GM12878 (cell line): ENCODE measurements at regions not wholly inside any gene's neighbourhood (a gene's known extent, or its start where the extent isn't known, plus 50 kb on each side); places are given as distances from the start of the nearest gene placed in this dataset.

ENCODE experiments used
- ATAC-seq: fragments of 200-7000 bp; cut with Tn5 transposase; 3 replicates; pipeline ENCODE4 v1.9.1; 2020; ENCODE audit warnings: mild to moderate bottlenecking, moderate library complexity
- BruUV-seq: library from RNA; stranded (reverse); fragments of 400-500 nt; replicated peaks from 2 replicates; lab custom pipeline; 2021; lab: Mats Ljungman, UMichigan
- CTCF ChIA-PET: fragments of 300-600 bp; sonication (Branson Sonifier 250); formaldehyde crosslinking; extraction: SDS; loops from one replicate; lab custom pipeline; 2021; ENCODE audit warnings: inconsistent platforms; lab: Yijun Ruan, JAX
- POLR2A ChIA-PET: fragments of 350-600 bp; formaldehyde crosslinking; extraction: SDS; loops from one replicate; lab custom pipeline; 2021; ENCODE audit warnings: inconsistent platforms; lab: Charles Lee
- RAD21 ChIA-PET: fragments of 300-600 bp; sonication (Branson Sonifier 250); formaldehyde crosslinking; loops from one replicate; lab custom pipeline; 2023; ENCODE audit warnings: antibody characterized with exemption; ENCODE audit not compliant: unreplicated experiment; lab: Charles Lee
- SMC1A ChIA-PET: fragments of 300-600 bp; sonication (Branson Sonifier 250); formaldehyde crosslinking; loops from one replicate; lab custom pipeline; 2023; ENCODE audit not compliant: unreplicated experiment, uncharacterized antibody; lab: Charles Lee
- DNase-seq: peaks from one replicate; pipeline ENCODE4 v3.0.0-alpha.2; 2011; ENCODE audit warnings: low read depth, low spot score
- FAIRE-seq: peaks from 3 replicates; lab custom pipeline; 2011; peaks lifted over from hg19 to GRCh38; lab: Jason Lieb, UNC
- H2AFZ ChIP-seq: 2 replicates; pipeline ENCODE4 v1.6.0; 2011; ENCODE audit warnings: low read depth, low read length, control low read depth; ENCODE audit not compliant: control insufficient read depth
- H3K27ac ChIP-seq: 2 replicates; pipeline ENCODE4 v1.5.1; 2011; ENCODE audit warnings: control low read depth; ENCODE audit not compliant: control insufficient read depth, insufficient read depth
- H3K27me3 ChIP-seq, 2 experiments: replicated peaks in 1 of 2; 2 replicates each; pipeline versions ENCODE4 v1.6.0 to v1.6.1; 2011; ENCODE audit warnings: low read length in 1 of 2; ENCODE audit not compliant: control insufficient read depth in 2 of 2, insufficient read depth in 2 of 2
- H3K36me3 ChIP-seq, 2 experiments: 2 replicates each; pipeline ENCODE4 v1.5.1; 2011; ENCODE audit warnings: low read length in 1 of 2; ENCODE audit not compliant: control insufficient read depth in 2 of 2, insufficient read depth in 2 of 2
- H3K4me1 ChIP-seq: 2 replicates; pipeline ENCODE4 v1.6.1; 2011; ENCODE audit warnings: mild to moderate bottlenecking, low read length, moderate library complexity, mixed read lengths; ENCODE audit not compliant: control insufficient read depth, insufficient read depth
- H3K4me2 ChIP-seq: 2 replicates; pipeline ENCODE4 v1.6.0; 2011; ENCODE audit warnings: control low read depth; ENCODE audit not compliant: control insufficient read depth, insufficient read depth
- H3K4me3 ChIP-seq: fragments of 200-600 bp; sonication (generic); 2 replicates; pipeline ENCODE4 v1.5.1; 2016
- H3K79me2 ChIP-seq: 2 replicates; pipeline ENCODE4 v1.6.0; 2011; ENCODE audit warnings: low read length; ENCODE audit not compliant: control insufficient read depth, insufficient read depth
- H3K9ac ChIP-seq: 2 replicates; pipeline ENCODE4 v1.8.0; 2011; ENCODE audit warnings: low read length, control low read depth, mixed read lengths; ENCODE audit not compliant: control insufficient read depth, insufficient read depth
- H3K9me3 ChIP-seq: replicated peaks from 3 replicates; pipeline ENCODE4 v1.5.1; 2011; ENCODE audit warnings: mild to moderate bottlenecking, low read length; ENCODE audit not compliant: control insufficient read depth, insufficient read depth
- H4K20me1 ChIP-seq: 2 replicates; pipeline ENCODE4 v1.6.0; 2011; ENCODE audit not compliant: control insufficient read depth, insufficient read depth
- BHLHE40 ChIP-seq, 2 experiments: fragments of 450-650 bp in 1 of 2; IDR thresholded peaks; 2 replicates each; pipeline ENCODE4 v1.6.1; 2011 to 2017; ENCODE audit warnings: low read depth in 2 of 2, borderline replicate concordance in 1 of 2, improper control_type of control experiment in 1 of 2, low read length in 1 of 2, mild to moderate bottlenecking in 1 of 2
- BRCA1 ChIP-seq: IDR thresholded peaks from 2 replicates; pipeline ENCODE4 v1.6.1; 2011; ENCODE audit warnings: low read depth, low read length, improper control_type of control experiment
- EGR1 ChIP-seq, 2 experiments: IDR thresholded peaks; 1 replicate in 1 of 2; 2 replicates in 1 of 2; pipeline ENCODE4 v1.6.1; 2011 to 2012; ENCODE audit warnings: low read depth in 2 of 2, low read length in 2 of 2, borderline replicate concordance in 1 of 2, mild to moderate bottlenecking in 1 of 2, moderate library complexity in 1 of 2
- MTA3 ChIP-seq: IDR thresholded peaks from 2 replicates; pipeline ENCODE4 v1.6.1; 2012; ENCODE audit warnings: low read length, inconsistent platforms, borderline replicate concordance
- NBN ChIP-seq: fragments of 450-650 bp; IDR thresholded peaks from 2 replicates; pipeline ENCODE4 v1.6.1; 2016
- NFYA ChIP-seq: IDR thresholded peaks from 2 replicates; pipeline ENCODE4 v1.6.1; 2011; ENCODE audit warnings: low read depth, mild to moderate bottlenecking, low read length, improper control_type of control experiment, borderline replicate concordance
- NR2C1 ChIP-seq: fragments of 450-650 bp; IDR thresholded peaks from 2 replicates; pipeline ENCODE4 v1.6.1; 2017; ENCODE audit warnings: antibody characterized with exemption, mild to moderate bottlenecking, moderate library complexity
- RAD21 ChIP-seq: IDR thresholded peaks from 2 replicates; pipeline ENCODE4 v1.6.1; 2011; ENCODE audit warnings: mild to moderate bottlenecking, low read depth, low read length, moderate library complexity; ENCODE audit not compliant: insufficient read depth
- SMAD5 ChIP-seq: IDR thresholded peaks from 2 replicates; pipeline ENCODE4 v1.6.1; 2016; ENCODE audit warnings: antibody characterized with exemption, low read depth
- WGBS: methylation state at CpG from one replicate; pipeline ENCODE4 v1.1.6; 2016; ENCODE audit warnings: low lambda C conversion rate; ENCODE audit not compliant: insufficient replicate concordance, insufficient coverage; ENCODE audit errors: missing lambda C conversion rate; 5-methylcytosine and 5-hydroxymethylcytosine counted together
- in situ Hi-C: fragments of 300-500 bp; cut with MboI; formaldehyde crosslinking; loops from 9 replicates; pipeline ENCODE4 v1.14.3; 2018; ENCODE audit warnings: mixed read lengths
- intact Hi-C: fragments of 100-400 bp; cut with micrococcal nuclease; formaldehyde crosslinking; loops from one replicate; pipeline ENCODE4 v1.14.2; 2022; ENCODE audit not compliant: unreplicated experiment
- TF ChIP-seq, protein P1 (sequence below): IDR thresholded peaks from 2 replicates; pipeline ENCODE4 v1.6.1; 2011; ENCODE audit warnings: borderline replicate concordance, low read depth, mild to moderate bottlenecking, moderate library complexity, low read length; ENCODE audit not compliant: insufficient read depth, poor library complexity, severe bottlenecking
- TF ChIP-seq, protein P2 (sequence below): IDR thresholded peaks from 2 replicates; pipeline ENCODE4 v1.6.1; 2011; ENCODE audit warnings: low read depth, low read length, improper control_type of control experiment, borderline replicate concordance
- TF ChIP-seq, protein P3 (sequence below): fragments of 450-650 bp; IDR thresholded peaks from 2 replicates; pipeline ENCODE4 v1.6.1; 2017; ENCODE audit warnings: mild to moderate bottlenecking
- TF ChIP-seq, protein P4 (sequence below): fragments of 450-650 bp; IDR thresholded peaks from 2 replicates; pipeline ENCODE4 v1.6.1; 2017; ENCODE audit warnings: mild to moderate bottlenecking, low read depth, inconsistent platforms; ENCODE audit not compliant: poor library complexity, severe bottlenecking
- TF ChIP-seq, protein P5 (sequence below): fragments of 150-350 bp; IDR thresholded peaks from 2 replicates; pipeline ENCODE4 v1.6.1; 2014; ENCODE audit warnings: mild to moderate bottlenecking, low read depth, low read length

DNA sequence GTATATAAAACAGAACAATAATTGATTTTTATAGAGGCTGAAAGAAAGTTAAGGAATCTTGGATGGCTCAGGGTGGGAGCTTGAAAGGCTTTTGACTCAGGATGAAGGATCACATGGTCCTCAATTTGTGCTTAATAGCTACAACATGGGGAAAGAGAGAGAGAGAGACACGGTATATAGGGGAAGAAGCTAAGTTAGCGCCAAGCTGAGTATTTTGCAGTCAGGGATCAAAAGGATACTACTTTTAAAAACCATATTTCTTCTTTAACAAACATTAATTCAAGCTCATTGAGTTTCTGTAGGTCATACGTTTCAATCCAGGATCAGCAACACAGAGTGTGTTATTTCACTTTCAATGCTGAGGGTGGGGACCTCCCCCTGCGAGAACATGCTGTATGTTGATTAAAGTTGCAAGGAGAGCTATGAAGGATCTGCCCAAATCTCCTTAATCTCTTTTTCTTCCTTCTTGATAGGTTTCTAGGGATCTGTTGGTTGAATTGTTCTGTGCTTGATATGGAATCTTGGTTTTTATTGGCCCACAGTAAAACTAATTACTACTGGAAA, 133.1 kb upstream of the NUDT4 start:
- H3K9me3 ChIP-seq = no peaks in the 10 kb centered on the region
- ATAC-seq (peak; percentile 73), DNase-seq (peak; percentile 48), FAIRE-seq (peak; percentile 56)
- intact Hi-C loops = loop anchor here (1.0 to 10.0 kb wide), 5 partner anchors 77 to 220 kb away; no protein-coding TSS in a partner anchor
- RAD21 ChIA-PET = interaction anchor here (0.5 to 4.4 kb wide), 48 partner anchors 12 to 1595 kb away, joined by 3 to 90 read pairs (median 6); partner anchors contain the start of gene EEA1
- in situ Hi-C loops = no loop called here
- H3K9ac ChIP-seq = peak overlapping the region; percentile 52
- no peaks in the 10 kb centered on the region for H3K36me3 ChIP-seq
- POLR2A ChIA-PET = interaction anchor here (0.8 to 5.0 kb wide), 12 partner anchors 26 to 137 kb away, joined by 3 to 37 read pairs (median 6); no protein-coding TSS in a partner anchor
- no peaks in the 10 kb centered on the region for H3K27me3 ChIP-seq
- no peaks in the 10 kb centered on the region for H4K20me1 ChIP-seq
- peaks cover 67% of the 10 kb centered on the region for H3K4me1 ChIP-seq
- H3K4me3 ChIP-seq = peak overlapping the region; percentile 47
- 41% methylated on average over 4 of the region's 4 CpGs for WGBS
- peak overlapping the region; percentile 87 for H3K27ac ChIP-seq
- SMC1A ChIA-PET = interaction anchor here (0.7 to 5.0 kb wide), 61 partner anchors 12 to 701 kb away, joined by 3 to 96 read pairs (median 4); partner anchors contain the start of gene NUDT4
- CTCF ChIA-PET = interaction anchor here (0.9 to 5.9 kb wide), 25 partner anchors 10 to 257 kb away, joined by 3 to 42 read pairs (median 5); no protein-coding TSS in a partner anchor
- no TSS peak for BruUV-seq
- peak overlapping the region; percentile 53 for H2AFZ ChIP-seq
- H3K79me2 ChIP-seq = no peaks in the 10 kb centered on the region
- peak overlapping the region; percentile 78 for H3K4me2 ChIP-seq
- TF ChIP-seq, protein P1, sequence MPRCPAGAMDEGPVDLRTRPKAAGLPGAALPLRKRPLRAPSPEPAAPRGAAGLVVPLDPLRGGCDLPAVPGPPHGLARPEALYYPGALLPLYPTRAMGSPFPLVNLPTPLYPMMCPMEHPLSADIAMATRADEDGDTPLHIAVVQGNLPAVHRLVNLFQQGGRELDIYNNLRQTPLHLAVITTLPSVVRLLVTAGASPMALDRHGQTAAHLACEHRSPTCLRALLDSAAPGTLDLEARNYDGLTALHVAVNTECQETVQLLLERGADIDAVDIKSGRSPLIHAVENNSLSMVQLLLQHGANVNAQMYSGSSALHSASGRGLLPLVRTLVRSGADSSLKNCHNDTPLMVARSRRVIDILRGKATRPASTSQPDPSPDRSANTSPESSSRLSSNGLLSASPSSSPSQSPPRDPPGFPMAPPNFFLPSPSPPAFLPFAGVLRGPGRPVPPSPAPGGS = no peak
- TF ChIP-seq BHLHE40 (IDR thresholded peaks at IDR 0.05; ENCODE audit: borderline replicate concordance in 1 of 2, low read depth in 2 of 2, low read length in 1 of 2) = no peak
- TF ChIP-seq NR2C1 = no peak
- peak; percentile 45 for TF ChIP-seq RAD21
- TF ChIP-seq, protein P2, sequence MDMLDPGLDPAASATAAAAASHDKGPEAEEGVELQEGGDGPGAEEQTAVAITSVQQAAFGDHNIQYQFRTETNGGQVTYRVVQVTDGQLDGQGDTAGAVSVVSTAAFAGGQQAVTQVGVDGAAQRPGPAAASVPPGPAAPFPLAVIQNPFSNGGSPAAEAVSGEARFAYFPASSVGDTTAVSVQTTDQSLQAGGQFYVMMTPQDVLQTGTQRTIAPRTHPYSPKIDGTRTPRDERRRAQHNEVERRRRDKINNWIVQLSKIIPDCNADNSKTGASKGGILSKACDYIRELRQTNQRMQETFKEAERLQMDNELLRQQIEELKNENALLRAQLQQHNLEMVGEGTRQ = no peak
- TF ChIP-seq, protein P3, sequence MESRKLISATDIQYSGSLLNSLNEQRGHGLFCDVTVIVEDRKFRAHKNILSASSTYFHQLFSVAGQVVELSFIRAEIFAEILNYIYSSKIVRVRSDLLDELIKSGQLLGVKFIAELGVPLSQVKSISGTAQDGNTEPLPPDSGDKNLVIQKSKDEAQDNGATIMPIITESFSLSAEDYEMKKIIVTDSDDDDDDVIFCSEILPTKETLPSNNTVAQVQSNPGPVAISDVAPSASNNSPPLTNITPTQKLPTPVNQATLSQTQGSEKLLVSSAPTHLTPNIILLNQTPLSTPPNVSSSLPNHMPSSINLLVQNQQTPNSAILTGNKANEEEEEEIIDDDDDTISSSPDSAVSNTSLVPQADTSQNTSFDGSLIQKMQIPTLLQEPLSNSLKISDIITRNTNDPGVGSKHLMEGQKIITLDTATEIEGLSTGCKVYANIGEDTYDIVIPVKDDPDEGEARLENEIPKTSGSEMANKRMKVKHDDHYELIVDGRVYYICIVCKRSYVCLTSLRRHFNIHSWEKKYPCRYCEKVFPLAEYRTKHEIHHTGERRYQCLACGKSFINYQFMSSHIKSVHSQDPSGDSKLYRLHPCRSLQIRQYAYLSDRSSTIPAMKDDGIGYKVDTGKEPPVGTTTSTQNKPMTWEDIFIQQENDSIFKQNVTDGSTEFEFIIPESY = peak; percentile 62; the same call in 1 of the 2 replicates
- peak in 1 of 2 experiments; percentile 68; a peak in 1 of 3 replicates for TF ChIP-seq EGR1 (IDR thresholded peaks at IDR 0.05; ENCODE audit: borderline replicate concordance in 1 of 2, low read depth in 2 of 2, low read length in 2 of 2)
- no peak for TF ChIP-seq BRCA1
- TF ChIP-seq, protein P4, sequence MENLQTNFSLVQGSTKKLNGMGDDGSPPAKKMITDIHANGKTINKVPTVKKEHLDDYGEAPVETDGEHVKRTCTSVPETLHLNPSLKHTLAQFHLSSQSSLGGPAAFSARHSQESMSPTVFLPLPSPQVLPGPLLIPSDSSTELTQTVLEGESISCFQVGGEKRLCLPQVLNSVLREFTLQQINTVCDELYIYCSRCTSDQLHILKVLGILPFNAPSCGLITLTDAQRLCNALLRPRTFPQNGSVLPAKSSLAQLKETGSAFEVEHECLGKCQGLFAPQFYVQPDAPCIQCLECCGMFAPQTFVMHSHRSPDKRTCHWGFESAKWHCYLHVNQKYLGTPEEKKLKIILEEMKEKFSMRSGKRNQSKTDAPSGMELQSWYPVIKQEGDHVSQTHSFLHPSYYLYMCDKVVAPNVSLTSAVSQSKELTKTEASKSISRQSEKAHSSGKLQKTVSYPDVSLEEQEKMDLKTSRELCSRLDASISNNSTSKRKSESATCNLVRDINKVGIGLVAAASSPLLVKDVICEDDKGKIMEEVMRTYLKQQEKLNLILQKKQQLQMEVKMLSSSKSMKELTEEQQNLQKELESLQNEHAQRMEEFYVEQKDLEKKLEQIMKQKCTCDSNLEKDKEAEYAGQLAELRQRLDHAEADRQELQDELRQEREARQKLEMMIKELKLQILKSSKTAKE = peak; percentile 25
- peak; percentile 18; the same call in 1 of the 2 replicates for TF ChIP-seq NBN
- no peak for TF ChIP-seq SMAD5
- TF ChIP-seq NFYA = no peak
- no peak for TF ChIP-seq MTA3
- TF ChIP-seq, protein P5, sequence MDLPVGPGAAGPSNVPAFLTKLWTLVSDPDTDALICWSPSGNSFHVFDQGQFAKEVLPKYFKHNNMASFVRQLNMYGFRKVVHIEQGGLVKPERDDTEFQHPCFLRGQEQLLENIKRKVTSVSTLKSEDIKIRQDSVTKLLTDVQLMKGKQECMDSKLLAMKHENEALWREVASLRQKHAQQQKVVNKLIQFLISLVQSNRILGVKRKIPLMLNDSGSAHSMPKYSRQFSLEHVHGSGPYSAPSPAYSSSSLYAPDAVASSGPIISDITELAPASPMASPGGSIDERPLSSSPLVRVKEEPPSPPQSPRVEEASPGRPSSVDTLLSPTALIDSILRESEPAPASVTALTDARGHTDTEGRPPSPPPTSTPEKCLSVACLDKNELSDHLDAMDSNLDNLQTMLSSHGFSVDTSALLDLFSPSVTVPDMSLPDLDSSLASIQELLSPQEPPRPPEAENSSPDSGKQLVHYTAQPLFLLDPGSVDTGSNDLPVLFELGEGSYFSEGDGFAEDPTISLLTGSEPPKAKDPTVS = no peak
